ENCODE measurements at regions not wholly inside any gene's neighbourhood (a gene's known extent, or its start where the extent isn't known, plus 50 kb on each side); places are given as distances from the start of the nearest gene placed in this dataset.

DNA sequence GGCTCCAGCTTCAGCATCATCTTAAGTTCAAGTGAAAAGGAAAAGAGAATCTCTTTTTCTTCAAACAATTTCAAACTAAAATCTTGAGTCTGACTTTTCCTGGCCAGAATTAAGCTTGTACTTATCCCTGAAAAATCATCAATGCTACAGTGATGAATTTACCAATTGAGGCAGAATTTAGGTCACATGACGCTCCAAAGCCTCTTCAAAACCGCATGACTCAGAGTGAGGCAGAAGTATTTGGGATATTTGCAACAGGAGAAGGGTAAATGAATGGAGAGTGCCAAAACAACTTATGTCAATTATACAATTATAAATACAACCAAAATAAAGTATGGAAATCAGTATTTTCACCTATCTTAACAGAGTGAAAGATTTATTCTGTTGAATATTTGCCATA is 515.5 kb downstream of the COL12A1 start:
- H3K27me3 ChIP-seq, result no peaks in the 10 kb centered on the region
- H3K9me3 ChIP-seq, result no peaks in the 10 kb centered on the region
- no peak overlapping the region for H3K4me3 ChIP-seq
- no peak for DNase-seq
- TF ChIP-seq, protein P1, sequence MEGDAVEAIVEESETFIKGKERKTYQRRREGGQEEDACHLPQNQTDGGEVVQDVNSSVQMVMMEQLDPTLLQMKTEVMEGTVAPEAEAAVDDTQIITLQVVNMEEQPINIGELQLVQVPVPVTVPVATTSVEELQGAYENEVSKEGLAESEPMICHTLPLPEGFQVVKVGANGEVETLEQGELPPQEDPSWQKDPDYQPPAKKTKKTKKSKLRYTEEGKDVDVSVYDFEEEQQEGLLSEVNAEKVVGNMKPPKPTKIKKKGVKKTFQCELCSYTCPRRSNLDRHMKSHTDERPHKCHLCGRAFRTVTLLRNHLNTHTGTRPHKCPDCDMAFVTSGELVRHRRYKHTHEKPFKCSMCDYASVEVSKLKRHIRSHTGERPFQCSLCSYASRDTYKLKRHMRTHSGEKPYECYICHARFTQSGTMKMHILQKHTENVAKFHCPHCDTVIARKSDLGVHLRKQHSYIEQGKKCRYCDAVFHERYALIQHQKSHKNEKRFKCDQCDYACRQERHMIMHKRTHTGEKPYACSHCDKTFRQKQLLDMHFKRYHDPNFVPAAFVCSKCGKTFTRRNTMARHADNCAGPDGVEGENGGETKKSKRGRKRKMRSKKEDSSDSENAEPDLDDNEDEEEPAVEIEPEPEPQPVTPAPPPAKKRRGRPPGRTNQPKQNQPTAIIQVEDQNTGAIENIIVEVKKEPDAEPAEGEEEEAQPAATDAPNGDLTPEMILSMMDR (IDR thresholded peaks at IDR 0.05), result no peak
- intact Hi-C loops (cut with DNase I; ENCODE audit: low total_unique reads), result no loop called here
- H3K4me1 ChIP-seq, result no peaks in the 10 kb centered on the region
- no peaks in the 10 kb centered on the region for H3K36me3 ChIP-seq
- no peak overlapping the region for H3K27ac ChIP-seq

DNA sequence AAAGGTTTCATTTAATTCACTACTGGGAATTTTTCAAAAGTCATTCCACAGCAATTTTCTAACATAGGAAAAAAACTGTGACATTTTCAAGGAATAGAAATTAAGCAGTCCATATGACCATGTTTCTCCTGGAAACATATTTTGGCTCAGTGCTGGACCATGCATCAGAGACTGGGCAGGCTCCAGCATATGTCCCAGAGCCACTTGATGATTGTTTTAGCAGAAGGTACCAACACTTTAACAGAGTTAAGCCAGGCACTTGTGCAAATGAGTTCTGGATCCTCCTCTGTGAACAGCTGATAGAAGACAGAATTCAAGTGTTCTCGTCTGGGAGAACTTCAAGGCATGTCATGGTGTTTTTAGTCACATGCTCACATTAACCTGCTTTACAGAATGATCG is 516.3 kb downstream of the COL12A1 start:
- no peaks in the 10 kb centered on the region for H3K9me3 ChIP-seq
- DNase-seq, result no peak

DNA sequence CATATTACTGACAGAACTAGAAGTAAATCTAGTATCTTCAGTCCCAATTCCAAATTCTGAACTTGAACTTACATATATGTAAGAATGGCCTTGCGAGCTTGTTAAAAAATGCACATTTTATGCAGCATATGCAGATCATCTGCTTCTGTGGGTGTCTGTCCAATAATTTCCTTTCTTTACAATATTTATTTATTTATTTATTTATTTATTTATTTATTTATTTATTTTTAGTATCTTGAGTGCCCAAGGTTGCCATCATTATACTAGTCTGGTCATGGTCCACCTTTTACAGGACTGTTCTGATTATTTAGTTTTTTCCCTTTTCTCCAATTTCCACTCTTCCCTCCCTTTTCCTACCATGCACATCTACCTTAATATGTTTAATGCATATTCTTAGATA is 528.4 kb downstream of the COL12A1 start:
- Histone ChIP-seq H3K36me3 (no peaks in the 10 kb centered on the region), H3K4me1 (peaks cover 0 to 6% (median 0%) of the 10 kb centered on the region in 4 donors), H3K9me3 (no peaks in the 10 kb centered on the region), H3K4me3 (no peak overlapping the region), H3K27ac (no peak overlapping the region), H3K27me3 (no peaks in the 10 kb centered on the region)
- no peak for DNase-seq
- intact Hi-C loops (cut with DNase I; ENCODE audit: low total_unique reads), result loop anchor here (10.0 kb wide), 1 partner anchor 527 kb away; the partner anchor contains the start of gene COL12A1
- TF ChIP-seq, protein P1 (IDR thresholded peaks at IDR 0.05), result no peak

More for the DNA sequence above, 516.3 kb downstream of the COL12A1 start:
- H3K27me3 ChIP-seq, result no peaks in the 10 kb centered on the region
- no peak overlapping the region for H3K4me3 ChIP-seq
- intact Hi-C loops (cut with DNase I; ENCODE audit: low total_unique reads), result no loop called here
- H3K36me3 ChIP-seq, result no peaks in the 10 kb centered on the region
- H3K4me1 ChIP-seq, result no peaks in the 10 kb centered on the region
- TF ChIP-seq, protein P1 (IDR thresholded peaks at IDR 0.05), result no peak
- H3K27ac ChIP-seq, result no peak overlapping the region

DNA sequence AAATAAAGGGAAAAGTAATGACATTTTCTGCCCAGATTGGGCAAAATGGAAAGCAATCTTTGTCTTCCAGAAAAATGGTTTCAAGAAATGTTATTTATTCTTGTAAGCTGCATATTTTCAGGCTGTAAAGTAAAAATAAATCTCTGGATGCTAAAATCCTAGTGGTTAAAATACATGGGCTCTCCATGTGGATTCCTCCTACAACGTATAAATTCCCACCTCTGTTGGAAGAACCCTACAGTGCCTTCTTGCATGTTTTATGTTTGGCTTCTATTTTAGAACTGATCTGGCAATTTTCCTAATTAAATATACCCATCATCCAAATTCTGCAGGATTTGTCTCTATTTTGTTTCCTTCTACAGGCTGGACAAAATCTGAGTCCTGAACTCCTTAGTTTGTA is 528.9 kb downstream of the COL12A1 start:
- intact Hi-C loops (cut with DNase I; ENCODE audit: low total_unique reads), result loop anchor here (10.0 kb wide), 1 partner anchor 528 kb away; the partner anchor contains the start of gene COL12A1
- TF ChIP-seq, protein P1 (IDR thresholded peaks at IDR 0.05), result no peak
- Histone ChIP-seq H3K27me3 (no peaks in the 10 kb centered on the region), H3K9me3 (no peaks in the 10 kb centered on the region), H3K4me1 (peaks cover 0 to 12% (median 1%) of the 10 kb centered on the region in 4 donors), H3K27ac (no peak overlapping the region), H3K4me3 (no peak overlapping the region), H3K36me3 (no peaks in the 10 kb centered on the region)
- DNase-seq, result no peak

DNA sequence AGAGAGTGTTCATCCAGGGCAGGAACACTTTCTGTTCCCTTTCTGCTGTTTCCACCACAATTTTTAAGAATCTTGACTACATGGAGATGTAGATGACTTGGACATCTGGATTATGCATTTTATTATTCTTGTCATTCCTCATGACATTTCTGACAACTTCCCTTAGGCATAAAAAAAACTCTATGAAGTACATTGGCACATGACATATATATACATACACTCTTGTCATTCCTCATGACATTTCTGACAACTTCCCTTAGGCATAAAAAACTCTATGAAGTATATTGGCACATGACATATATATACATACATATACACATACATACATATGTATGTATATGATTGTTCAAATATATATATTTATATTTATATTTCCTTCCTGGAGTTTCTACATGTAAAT is 531.5 kb downstream of the COL12A1 start:
- H3K36me3 ChIP-seq, result no peaks in the 10 kb centered on the region
- H3K27me3 ChIP-seq, result no peaks in the 10 kb centered on the region
- no peak overlapping the region for H3K4me3 ChIP-seq
- TF ChIP-seq, protein P1 (IDR thresholded peaks at IDR 0.05), result no peak
- H3K27ac ChIP-seq, result no peak overlapping the region
- intact Hi-C loops (cut with DNase I; ENCODE audit: low total_unique reads), result loop anchor here (10.0 kb wide), 1 partner anchor 530 kb away; the partner anchor contains the start of gene COL12A1
- DNase-seq, result no peak
- no peaks in the 10 kb centered on the region for H3K9me3 ChIP-seq
- peaks cover 0 to 20% (median 8%) of the 10 kb centered on the region in 4 donors for H3K4me1 ChIP-seq
